GM18499 (cell line): ENCODE measurements at regions not wholly inside any gene's neighbourhood (a gene's known extent, or its start where the extent isn't known, plus 50 kb on each side); places are given as distances from the start of the nearest gene placed in this dataset.
A peak's percentile ranks its signal among the peaks of the same experiment; 100 is the strongest.

Experiments used
- ATAC-seq: cut with Tn5 transposase; IDR thresholded peaks from one replicate; pipeline ENCODE4 v1.9.1; 2021; ENCODE audit warnings: moderate number of reproducible peaks; ENCODE audit not compliant: insufficient read depth, unreplicated experiment

- no peak for ATAC-seq
Measured at GRCh38 chr16:79282806-79283205, 317.7 kb downstream of the MAF start.

- no peak for ATAC-seq
Measured at GRCh38 chr16:79278506-79278905, 322.0 kb downstream of the MAF start.

- no peak for ATAC-seq
Measured at GRCh38 chr16:79276501-79276900, 324.0 kb downstream of the MAF start.

- ATAC-seq = no peak
Measured at GRCh38 chr16:79274264-79274663, 326.3 kb downstream of the MAF start.

- no peak for ATAC-seq
Measured at GRCh38 chr16:79272141-79272577, 328.4 kb downstream of the MAF start.

- ATAC-seq = no peak
Measured at GRCh38 chr16:79271583-79271982, 329.0 kb downstream of the MAF start.

- ATAC-seq = no peak
Measured at GRCh38 chr16:79270011-79270410, 330.5 kb downstream of the MAF start.

- ATAC-seq = peak; percentile 88
Measured at GRCh38 chr16:79269211-79269863, 331.2 kb downstream of the MAF start.

- no peak for ATAC-seq
Measured at GRCh38 chr16:79267781-79268180, 332.8 kb downstream of the MAF start.

- no peak for ATAC-seq
Measured at GRCh38 chr16:79267146-79267545, 333.4 kb downstream of the MAF start.

GRCh38 chr16:79265701-79266100 lies 334.8 kb downstream of the MAF start:
- no peak for ATAC-seq

GRCh38 chr16:79265196-79265595 lies 335.3 kb downstream of the MAF start:
- ATAC-seq = no peak

- no peak for ATAC-seq
Measured at GRCh38 chr16:79264237-79265109, 336.1 kb downstream of the MAF start.

- no peak for ATAC-seq
Measured at GRCh38 chr16:79263425-79263824, 337.1 kb downstream of the MAF start.
